ENCODE measurements at regions not wholly inside any gene's neighbourhood (a gene's known extent, or its start where the extent isn't known, plus 50 kb on each side); places are given as distances from the start of the nearest gene placed in this dataset.

DNA sequence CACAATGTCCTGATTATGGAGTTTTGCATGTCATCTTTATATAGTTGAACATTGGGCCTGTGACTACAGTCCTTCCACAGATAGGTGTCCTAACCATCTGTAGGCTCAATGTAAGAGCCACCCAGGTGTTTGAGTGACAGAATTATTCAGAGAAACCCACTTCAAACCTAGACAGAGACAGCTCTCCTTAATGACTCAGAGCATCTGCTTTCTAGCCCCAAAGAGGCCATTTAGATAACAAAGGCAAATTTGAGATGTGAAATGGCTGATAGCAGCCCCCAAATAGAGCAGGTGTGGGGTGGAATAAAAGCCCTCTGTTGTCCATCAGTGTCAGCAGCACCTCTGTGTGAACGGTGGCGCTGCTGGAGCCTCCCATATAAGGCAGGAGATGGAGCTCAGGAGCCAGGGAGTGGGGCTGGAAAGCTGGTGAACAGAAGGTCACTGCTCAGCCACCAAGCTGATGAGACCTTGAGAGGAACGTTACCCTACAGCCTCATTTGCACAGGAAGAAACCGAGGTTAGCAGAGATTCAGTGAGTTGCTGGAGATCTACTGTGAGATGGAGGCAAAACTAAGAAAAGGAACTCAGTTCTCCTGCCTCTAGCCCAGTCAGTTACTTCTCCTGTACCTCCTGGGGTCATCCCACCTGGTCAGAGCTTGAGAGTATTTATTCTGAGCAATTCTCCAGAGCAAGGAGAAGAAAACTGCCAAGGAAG lies 153.3 kb upstream of the LNX1 start:
- ATAC-seq (no peak), DNase-seq (no peak)
- no peaks in the 10 kb centered on the region for H3K36me3 ChIP-seq
- no peaks in the 10 kb centered on the region for H3K27me3 ChIP-seq
- intact Hi-C loops (cut with DNase I), result no loop called here
- no peaks in the 10 kb centered on the region for H3K9me3 ChIP-seq
- H3K4me3 ChIP-seq, result no peak overlapping the region
- no peak overlapping the region for H3K27ac ChIP-seq
- no peak for TF ChIP-seq CTCF (IDR thresholded peaks at IDR 0.05)
- no peaks in the 10 kb centered on the region for H3K4me1 ChIP-seq

DNA sequence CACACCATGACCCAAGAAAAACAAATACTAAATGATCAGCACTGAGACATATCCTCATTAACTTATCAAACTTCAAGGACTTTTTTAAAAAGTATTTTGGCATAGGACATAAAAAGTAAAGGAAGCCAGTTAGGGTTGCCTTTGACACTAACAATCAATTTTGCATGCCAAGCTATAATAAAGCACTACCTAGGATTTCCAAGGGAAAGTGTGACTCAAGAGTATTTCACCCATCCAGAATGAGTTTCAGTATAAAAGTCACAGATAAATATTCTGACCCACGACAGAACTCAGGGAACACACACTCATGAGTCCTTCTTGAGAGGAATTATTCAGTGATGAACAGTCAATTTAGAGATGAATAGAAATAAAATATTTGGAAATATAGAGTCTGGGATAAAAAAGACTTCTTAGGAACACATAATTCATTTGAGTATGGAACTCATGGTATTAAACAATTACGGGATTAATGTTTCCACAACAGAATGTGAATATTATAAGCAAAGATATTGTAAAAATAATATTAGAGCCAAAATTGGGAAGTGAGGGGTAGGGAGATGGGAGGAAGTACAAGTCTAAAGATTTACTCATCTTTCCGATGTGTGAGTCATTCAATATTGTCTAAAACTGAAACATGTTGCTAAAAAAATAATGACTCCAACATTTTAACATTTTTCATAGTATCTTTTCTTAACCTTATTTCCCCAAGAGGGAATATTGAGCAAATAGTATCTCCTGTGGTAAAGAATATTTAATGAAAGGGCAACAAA lies 143.5 kb upstream of the LNX1 start:
- DNase-seq (no peak), ATAC-seq (no peak)
- no peak for TF ChIP-seq CTCF (IDR thresholded peaks at IDR 0.05)
- Histone ChIP-seq H3K9me3 (no peaks in the 10 kb centered on the region), H3K36me3 (no peaks in the 10 kb centered on the region), H3K4me3 (no peak overlapping the region), H3K27ac (no peak overlapping the region), H3K27me3 (no peaks in the 10 kb centered on the region), H3K4me1 (peaks cover 3% of the 10 kb centered on the region)
- intact Hi-C loops (cut with DNase I), result no loop called here

GRCh38 chr4:53734182-53734581 lies 142.9 kb upstream of the LNX1 start:
- no peaks in the 10 kb centered on the region for H3K36me3 ChIP-seq
- no peak for DNase-seq
- TF ChIP-seq CTCF (IDR thresholded peaks at IDR 0.05), result no peak

GRCh38 chr4:53732661-53733060 lies 141.4 kb upstream of the LNX1 start:
- no peak overlapping the region for H3K27ac ChIP-seq
- intact Hi-C loops (cut with DNase I), result no loop called here
- no peaks in the 10 kb centered on the region for H3K36me3 ChIP-seq
- H3K4me1 ChIP-seq, result peaks cover 3% of the 10 kb centered on the region
- ATAC-seq (no peak), DNase-seq (no peak)
- H3K4me3 ChIP-seq, result no peak overlapping the region
- no peaks in the 10 kb centered on the region for H3K27me3 ChIP-seq
- no peaks in the 10 kb centered on the region for H3K9me3 ChIP-seq
- no peak for TF ChIP-seq CTCF (IDR thresholded peaks at IDR 0.05)

More at GRCh38 chr4:53734182-53734581, 142.9 kb upstream of the LNX1 start:
- Histone ChIP-seq H3K27me3 (no peaks in the 10 kb centered on the region), H3K4me1 (peaks cover 3% of the 10 kb centered on the region), H3K4me3 (no peak overlapping the region), H3K9me3 (no peaks in the 10 kb centered on the region), H3K27ac (no peak overlapping the region)
- ATAC-seq, result no peak
- intact Hi-C loops (cut with DNase I), result no loop called here

GRCh38 chr4:53730031-53730805 lies 138.9 kb upstream of the LNX1 start:
- Histone ChIP-seq H3K4me1 (peaks cover 3% of the 10 kb centered on the region), H3K36me3 (no peaks in the 10 kb centered on the region), H3K27ac (no peak overlapping the region), H3K27me3 (no peaks in the 10 kb centered on the region), H3K4me3 (no peak overlapping the region), H3K9me3 (no peaks in the 10 kb centered on the region)
- intact Hi-C loops (cut with DNase I), result no loop called here
- DNase-seq, result no peak
- TF ChIP-seq CTCF (IDR thresholded peaks at IDR 0.05), result no peak
- ATAC-seq, result no peak

Data from upper lobe of right lung (tissue), 1 donor.